HG02938 (cell line): ENCODE measurements at regions not wholly inside any gene's neighbourhood (a gene's known extent, or its start where the extent isn't known, plus 50 kb on each side); places are given as distances from the start of the nearest gene placed in this dataset.

ENCODE experiments used
- ATAC-seq: cut with Tn5 transposase; IDR thresholded peaks from one replicate; pipeline ENCODE4 v1.9.1; 2021; ENCODE audit warnings: mild to moderate bottlenecking, moderate library complexity; ENCODE audit not compliant: unreplicated experiment

GRCh38 chr5:159735036-159735435, 181.2 kb upstream of the ADRA1B start:
- ATAC-seq = no peak

- ATAC-seq = no peak
These were observed 180.3 kb upstream of the ADRA1B start for GRCh38 chr5:159735749-159736660.

- no peak for ATAC-seq
These were observed 179.4 kb upstream of the ADRA1B start for GRCh38 chr5:159736844-159737243.

- no peak for ATAC-seq
These were observed 179.0 kb upstream of the ADRA1B start for GRCh38 chr5:159737263-159737662.

GRCh38 chr5:159741829-159742322, 174.4 kb upstream of the ADRA1B start:
- ATAC-seq = no peak

- no peak for ATAC-seq
These were observed 173.0 kb upstream of the ADRA1B start for GRCh38 chr5:159743234-159743633.

GRCh38 chr5:159746707-159747106, 169.6 kb upstream of the ADRA1B start:
- no peak for ATAC-seq

- ATAC-seq = no peak
These were observed 167.1 kb upstream of the ADRA1B start for GRCh38 chr5:159749146-159749545.

- no peak for ATAC-seq
These were observed 166.1 kb upstream of the ADRA1B start for GRCh38 chr5:159750226-159750625.

- no peak for ATAC-seq
These were observed 164.8 kb upstream of the ADRA1B start for GRCh38 chr5:159751459-159751858.

- no peak for ATAC-seq
These were observed 163.5 kb upstream of the ADRA1B start for GRCh38 chr5:159752622-159753275.

- no peak for ATAC-seq
These were observed 158.1 kb upstream of the ADRA1B start for GRCh38 chr5:159758189-159758588.

GRCh38 chr5:159759791-159760290, 156.4 kb upstream of the ADRA1B start:
- no peak for ATAC-seq

- no peak for ATAC-seq
These were observed 153.4 kb upstream of the ADRA1B start for GRCh38 chr5:159762921-159763320.

- ATAC-seq = no peak
These were observed 152.7 kb upstream of the ADRA1B start for GRCh38 chr5:159763562-159763961.

GRCh38 chr5:159764283-159765134, 151.8 kb upstream of the ADRA1B start:
- no peak for ATAC-seq

GRCh38 chr5:159765135-159765433, 151.2 kb upstream of the ADRA1B start:
- no peak for ATAC-seq

GRCh38 chr5:159765760-159766517, 150.3 kb upstream of the ADRA1B start:
- no peak for ATAC-seq

- ATAC-seq = no peak
These were observed 148.0 kb upstream of the ADRA1B start for GRCh38 chr5:159768243-159768642.

- no peak for ATAC-seq
These were observed 143.6 kb upstream of the ADRA1B start for GRCh38 chr5:159772698-159773061.
